Hematopoietic multipotent progenitor cell treated with erythropoietin and hydrocortisone succinate and interleukin-3 and kit ligand, for 17 days (in vitro differentiated cells): ENCODE measurements at regions not wholly inside any gene's neighbourhood (a gene's known extent, or its start where the extent isn't known, plus 50 kb on each side); places are given as distances from the start of the nearest gene placed in this dataset.
"Not testable (repeated sequence)": the region's sequence is repeated elsewhere in the genome, so short reads cannot be mapped to it uniquely, and the experiment has no call there.

Source experiments
- DNase-seq: peaks from one replicate; pipeline ENCODE4 v3.0.0-alpha.2; 2015; ENCODE audit warnings: low spot score

DNA sequence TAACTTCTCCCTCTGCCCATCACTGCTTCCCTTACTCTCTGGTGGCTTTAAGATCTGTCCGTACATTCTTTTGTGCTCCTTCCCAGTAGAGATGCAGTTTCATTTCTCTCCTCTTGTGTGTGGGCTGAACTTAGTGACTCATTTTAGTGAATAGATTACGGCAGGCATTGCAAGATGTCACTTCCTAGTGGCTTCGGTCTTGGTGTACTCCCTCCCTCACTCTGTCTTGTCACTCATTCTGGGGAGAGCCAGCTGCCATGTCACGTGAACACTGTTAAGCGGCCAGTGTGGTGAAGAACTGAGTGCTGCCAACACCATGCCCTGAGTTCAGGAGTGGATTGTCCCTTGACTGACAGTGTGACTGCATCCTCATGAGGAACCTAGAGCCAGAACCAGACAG is 115.9 kb downstream of the OTOR start:
- no peak for DNase-seq

DNA sequence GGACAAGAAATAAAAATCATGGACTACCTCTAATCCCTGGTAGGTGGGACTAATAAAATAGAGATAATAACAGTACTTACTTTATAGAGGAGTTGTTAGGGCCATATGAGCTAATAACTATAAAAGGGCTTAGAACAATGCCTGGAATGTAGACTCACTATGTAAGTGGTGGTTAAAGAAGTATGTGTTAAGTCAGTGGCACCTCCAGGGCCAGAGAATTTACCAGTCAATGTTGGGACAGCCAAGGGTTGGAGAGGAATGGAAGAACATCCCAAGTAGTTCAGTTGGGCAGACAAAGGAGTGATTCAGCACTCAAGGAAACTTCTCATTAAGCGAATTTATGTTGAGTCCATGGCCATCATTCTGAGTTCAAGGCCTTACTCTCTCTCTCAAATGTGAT is 116.8 kb downstream of the OTOR start:
- no peak for DNase-seq

DNA sequence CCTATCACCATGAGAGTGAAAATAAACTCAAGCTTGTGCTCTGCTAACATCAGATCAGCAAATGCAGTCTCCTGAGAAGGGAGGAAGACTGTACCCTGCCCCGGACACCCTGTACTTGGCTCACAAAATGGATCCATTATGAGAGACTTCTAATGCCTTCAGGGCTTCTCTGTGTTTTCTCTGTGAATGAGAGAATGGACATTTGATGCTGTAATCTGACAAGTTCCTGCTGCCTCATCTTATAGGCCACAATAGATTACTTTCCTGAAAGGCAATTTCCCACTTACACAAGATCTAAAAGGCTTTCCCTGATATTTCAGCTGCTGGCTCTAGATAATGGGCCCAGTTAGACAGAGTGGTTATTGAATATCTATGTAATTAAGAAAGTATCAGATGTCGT is 117.2 kb downstream of the OTOR start:
- DNase-seq = no peak

DNA sequence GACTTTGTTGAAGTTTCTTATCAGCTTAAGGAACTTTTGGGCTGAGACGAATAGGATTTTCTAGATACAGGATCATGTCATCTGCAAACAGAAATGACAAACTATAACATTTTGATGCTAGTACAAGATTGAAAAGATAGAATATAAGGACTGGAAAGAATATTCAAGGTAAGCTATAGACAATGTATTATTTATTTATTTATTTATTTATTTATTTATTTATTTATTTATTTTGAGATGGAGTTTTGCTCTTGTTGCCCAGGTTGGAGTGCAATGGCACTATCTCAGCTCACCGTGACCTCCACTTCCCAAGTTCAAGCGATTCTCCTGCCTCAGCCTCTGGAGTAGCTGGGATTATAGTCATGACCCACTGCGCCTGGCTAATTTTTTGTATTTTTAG is 125.0 kb downstream of the OTOR start:
- DNase-seq = not testable (repeated sequence)

DNA sequence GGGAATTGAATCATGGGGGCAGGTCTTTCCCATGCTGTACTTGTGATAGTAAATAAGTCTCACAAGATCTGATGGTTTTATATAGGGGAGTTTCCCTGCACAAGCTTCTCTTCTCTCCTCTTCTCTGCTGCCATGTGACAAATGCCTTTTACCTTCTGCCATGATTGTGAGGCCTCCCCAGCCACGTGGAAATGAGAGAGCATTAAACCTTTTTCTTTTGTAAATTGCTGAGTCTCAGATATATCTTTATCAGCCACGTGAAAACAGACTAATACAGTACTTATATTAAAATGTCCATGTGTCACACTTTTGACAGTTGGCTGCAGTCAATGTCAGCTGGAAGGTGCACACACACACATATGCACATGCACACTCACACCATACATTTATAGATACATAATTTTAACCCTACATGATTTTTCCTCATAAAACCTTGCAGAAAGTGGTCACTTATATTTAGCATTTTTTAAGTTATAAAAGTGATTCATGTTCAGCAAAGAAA is 128.9 kb downstream of the OTOR start:
- no peak for DNase-seq

DNA sequence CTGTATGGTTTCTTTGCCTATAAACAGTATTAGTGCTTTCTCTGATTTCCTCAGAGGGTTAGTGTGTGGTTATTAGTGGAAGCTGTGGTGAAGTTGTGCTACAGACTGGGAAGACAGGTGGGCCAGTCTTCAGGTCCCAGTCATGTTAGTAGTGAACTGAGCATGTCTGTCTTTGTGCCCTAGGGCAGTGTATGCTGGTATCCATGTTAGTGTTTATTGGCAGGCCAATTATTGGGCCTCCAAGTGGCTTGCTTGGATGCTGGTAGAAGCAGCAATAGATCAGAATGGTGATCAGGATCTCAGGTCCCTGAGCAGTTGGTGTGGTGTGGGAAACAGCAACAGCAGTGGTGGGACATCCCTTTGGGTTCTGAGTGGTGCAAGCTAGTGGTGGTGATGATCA is 137.6 kb downstream of the OTOR start:
- no peak for DNase-seq

DNA sequence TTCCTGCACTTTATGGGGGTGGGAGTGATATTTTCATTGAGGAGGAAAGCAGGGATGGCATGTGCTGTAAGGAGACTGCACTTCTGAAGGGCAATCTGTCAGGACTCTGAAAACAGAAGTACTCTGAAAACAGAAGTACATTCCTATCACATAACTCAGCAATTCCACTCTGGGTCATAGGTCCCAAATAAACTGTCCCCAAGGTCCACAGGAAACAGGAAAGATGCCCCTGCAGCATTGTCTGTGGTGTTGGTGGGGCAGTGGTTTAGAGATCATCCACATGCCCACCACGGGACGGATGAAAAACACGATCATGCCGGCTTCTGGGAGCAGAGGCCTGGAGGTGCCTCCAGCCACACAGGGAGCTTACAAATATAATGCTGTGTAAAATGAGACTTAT is 150.3 kb downstream of the OTOR start:
- no peak for DNase-seq

DNA sequence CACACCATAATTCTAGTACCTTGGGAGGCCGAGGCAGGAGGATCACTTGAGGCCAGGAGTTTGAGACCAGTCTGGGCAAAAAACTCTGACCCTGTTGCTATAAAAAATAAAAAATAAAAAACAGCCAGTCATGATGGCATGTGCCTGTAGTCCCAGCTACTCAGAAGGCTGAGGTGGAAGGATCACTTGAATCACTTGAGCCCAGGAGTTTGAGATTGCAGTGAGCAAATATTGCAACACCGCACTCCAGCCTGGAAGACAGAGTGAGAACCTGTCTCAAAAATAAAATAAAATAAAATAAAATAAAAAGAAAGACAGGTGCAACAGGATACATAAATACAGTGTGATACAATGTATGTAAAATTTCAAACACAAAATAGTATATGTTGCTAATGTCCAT is 154.5 kb downstream of the OTOR start:
- DNase-seq = no peak

DNA sequence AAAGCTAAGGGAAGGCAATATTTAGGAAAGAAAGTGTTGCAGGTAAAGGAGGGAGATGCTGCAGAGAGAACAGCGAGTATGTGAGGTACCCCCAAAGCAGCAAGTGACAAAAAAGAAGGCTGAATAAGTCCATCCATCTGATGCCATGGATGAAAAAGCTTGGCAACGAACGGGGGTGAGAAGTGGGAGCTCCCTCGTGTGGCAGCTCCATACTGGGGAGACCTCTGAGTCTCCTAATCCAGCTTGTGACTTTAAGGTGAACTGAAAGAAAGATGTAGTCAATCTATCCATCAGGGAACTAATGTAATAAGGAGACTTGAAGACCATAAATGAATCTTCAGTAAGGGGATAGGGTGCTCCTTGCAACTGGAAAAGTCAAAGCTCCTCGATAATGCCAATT is 156.6 kb downstream of the OTOR start:
- DNase-seq = no peak

DNA sequence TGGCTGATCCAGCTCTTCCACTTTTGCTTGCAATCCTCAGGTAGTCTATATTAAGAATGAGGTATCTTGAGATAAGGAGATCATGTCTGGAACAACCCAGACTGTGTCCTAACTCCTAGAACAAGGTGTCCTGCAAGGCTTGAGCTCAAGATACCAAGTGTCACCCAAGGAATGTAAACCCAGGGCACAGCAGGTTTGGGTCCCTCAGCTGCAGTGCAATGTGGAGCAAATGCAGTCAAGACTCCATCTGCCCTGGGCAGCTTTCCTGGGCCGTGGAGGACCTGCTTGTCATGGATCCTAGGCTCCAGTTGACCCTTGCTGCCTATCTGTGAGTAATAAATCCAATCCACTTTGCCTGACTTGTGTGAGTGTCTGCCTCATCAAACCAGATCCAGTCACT is 166.1 kb downstream of the OTOR start:
- DNase-seq = no peak

DNA sequence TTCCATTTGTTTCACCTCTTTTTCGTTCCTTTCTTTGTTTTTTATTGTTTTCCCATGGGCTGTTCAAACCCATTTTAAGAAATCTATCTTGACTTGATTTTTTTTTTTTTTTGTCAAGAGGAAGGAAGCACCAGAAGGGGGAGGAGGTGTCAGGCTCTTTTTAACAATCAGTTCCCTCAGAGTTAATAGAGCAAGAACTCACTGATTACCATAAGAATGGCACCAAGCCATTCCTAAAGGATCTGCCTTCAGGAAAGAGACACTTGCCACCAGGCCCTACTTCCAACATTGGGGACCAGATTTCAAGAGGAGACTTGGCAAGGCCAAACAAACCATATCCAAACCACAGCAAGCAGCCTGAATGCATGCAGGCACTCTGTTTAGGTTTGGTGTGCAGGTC is 168.0 kb downstream of the OTOR start:
- no peak for DNase-seq

DNA sequence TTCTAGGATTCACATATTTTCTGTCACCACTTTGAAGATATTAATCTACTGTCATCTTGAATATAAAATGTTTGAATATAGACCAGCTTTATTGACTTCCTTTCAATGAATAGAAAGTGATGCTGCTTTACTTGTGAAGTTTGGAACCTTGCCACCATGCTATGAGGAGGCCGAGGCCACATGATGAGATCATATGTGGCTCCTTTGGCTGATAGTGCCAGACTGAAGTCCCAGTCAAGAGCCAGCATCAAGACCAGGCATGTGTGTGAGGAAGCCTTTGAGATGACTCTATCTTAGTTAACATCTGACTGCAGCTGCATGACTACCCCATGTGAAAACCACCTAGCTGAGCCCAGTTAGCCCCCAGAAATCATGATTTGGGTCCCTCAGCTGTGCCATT is 169.5 kb downstream of the OTOR start:
- no peak for DNase-seq

DNA sequence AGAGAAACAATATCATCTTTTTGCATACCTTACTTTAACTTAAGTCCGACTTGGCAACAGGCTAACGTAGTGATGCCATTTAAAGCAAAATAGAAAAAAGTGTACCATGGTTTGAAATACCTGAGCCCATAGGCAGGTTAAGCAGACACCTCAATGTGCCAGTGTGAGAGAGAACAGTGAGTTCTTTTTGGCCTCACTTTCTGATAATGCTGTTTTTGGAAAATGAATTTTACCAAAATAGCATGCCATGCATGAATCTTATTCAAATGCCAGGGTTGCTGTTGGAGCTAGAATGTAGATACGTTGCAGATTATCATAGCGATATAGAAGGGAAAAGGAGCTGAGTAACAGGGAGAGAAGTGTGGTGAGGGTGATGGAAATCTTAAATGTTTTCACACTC is 170.2 kb downstream of the OTOR start:
- no peak for DNase-seq

DNA sequence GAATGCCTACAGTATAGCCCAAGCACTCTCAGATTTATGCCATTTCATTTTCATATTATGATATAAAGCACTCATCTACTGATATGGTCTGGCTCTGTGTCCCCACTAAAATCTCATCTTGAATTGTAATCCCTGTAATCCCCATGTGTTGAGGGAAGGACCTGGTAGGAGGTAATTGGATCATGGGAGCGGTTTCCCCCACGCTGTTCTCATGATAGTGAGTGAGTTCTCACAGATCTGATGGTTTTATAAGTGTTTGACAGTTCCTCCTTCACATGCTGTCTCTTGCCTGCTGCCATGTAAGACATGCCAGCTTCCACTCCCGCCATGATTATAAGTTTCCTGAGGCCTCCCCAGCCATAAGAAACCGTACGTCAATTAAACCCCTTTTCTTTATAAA is 171.7 kb downstream of the OTOR start:
- DNase-seq = no peak

DNA sequence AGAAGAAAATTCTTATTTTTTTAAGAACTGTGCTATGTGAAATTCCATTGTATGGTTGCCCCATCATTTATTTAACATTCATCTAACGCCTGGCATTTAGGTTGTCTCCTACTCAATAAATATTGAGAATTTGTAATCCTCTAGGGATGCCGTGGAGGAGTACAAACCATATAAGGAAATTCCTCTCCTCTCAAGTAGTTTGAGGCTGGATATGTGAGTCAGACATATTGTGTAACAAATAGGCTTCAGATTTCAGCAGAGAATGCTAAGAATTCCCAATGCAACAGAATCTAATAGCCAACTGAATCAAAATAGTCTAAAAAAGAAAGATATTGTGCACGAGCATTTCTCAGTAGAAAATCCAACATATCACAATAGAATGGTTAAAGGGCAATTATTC is 174.7 kb downstream of the OTOR start:
- DNase-seq = no peak

DNA sequence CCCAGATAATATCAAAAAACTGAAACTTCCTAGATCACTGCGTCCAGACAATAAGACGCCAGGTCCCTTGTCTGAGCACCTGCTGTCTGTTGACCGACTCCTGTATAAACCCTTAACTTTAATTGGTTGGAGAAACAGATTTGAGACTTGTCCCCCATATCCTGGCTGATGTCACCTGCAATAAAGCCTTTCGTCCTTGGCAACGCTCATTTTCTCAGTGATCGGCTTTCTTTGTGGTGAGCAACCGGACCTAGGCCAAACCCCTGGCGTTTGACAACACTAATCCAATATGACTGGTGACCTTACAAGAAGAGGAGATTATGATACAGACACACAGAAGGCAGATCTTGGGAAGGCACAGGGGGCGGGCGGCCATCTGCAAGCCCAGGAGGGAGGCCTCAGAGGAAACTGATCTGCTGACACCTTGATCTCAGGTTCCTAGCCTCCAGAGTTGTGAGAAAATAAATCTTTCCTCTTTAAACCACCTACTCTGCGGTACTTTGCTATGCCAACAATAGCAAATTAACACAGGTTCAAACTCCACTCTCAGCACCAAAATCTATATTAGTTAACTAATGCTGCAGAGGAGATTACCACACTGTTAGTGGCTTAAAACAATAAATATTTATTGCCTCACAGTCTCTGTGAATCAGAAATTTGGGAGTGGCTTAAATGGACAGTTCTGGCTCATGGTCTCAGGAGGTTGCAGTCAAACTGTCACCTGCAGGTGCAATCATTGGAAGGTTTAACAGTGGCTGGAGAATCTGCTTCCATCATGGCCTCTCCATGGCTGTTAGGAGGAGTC is 178.7 kb downstream of the OTOR start:
- no peak for DNase-seq

DNA sequence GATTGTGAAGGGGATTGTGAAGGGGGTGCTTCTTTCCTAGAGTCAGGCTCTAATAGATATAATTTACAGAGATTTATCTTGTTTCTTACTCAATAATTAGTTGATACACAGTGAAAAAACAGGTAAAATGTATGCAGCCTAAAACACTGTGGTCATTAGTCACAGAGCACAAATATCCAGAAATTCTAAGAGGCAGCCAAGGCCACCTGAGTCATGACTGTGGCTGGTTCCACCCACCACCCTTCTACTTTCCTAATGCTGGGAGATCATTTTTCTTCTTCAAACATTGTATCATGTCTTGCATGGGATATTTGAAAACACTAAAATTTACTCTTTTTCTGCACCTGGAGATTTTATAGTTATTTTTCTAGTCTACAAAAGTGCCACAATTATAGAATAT is 181.6 kb downstream of the OTOR start:
- no peak for DNase-seq

DNA sequence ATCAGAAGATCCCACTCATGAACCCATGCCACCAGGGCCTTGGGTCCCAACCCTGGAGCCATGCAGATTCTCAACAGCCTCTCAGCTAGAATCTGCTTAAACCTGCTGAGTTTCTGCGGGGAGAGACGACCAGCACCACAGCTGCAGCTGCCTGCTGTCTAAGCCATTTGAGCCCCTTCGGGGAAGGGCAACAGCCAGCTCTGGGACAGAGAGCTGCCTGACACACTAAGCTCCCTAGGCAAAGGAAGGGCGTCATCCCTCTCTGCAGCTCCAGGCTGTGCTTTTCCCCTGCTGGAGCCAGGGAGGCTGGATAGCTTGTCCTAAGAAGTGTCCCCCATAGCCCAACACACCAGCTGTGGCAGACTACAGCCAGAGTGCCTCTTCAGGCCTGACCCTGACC is 182.5 kb downstream of the OTOR start:
- no peak for DNase-seq

DNA sequence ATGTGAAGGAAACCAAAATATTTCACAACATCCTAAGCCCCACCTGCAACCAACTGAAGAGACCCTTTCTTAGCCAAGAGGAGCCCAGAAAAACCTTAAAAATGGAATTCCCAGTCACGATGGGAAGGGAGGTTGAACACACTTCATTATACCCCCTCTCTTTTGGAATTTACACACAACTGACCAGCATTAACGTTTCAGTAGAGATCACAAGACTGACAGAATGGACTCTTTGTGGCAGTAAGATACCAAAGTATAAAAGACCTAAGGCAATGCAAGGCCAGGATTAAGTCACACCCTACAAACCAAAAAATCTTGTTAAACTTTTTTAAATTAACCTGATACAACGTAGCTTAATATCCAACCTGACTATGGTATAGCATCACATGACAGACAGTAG is 190.9 kb downstream of the OTOR start:
- DNase-seq = no peak

DNA sequence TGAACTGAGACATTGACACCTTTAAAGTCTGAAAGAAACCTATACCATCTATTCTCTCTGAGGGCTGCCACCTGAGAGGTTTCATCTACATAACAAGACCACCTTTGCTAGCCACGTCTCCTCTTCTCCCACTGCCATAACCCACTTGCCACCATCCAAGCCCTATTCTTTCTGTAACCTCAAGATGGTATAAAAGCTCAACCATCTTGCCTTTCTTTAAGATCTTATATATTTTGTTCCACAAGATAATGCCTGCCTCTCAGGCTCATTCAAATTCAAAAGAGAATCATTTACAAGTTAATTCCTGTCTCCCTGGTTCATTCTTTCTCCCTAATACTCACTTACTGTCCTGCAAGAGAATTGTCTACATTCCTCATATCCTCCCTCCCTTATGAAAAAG is 192.5 kb downstream of the OTOR start:
- DNase-seq = no peak

DNA sequence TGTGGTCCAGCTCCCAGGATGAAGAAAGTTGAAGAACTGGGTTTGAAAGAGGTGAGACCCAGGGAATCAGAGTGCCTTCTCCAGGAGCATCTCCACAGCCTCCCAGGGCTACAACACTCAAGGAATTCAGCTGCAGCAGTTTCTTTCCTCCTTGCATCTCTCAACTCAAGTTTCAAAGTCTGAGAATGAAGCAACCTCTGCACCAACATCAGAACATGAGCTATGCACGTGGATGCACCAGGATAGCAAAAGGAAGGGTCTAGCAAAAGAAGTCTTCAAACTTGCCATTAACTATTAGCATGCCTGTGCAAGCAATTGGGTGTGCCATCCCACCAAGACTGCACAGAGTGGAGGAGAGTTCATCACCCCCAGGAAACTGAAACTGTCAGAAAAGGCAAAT is 193.9 kb downstream of the OTOR start:
- DNase-seq = no peak

DNA sequence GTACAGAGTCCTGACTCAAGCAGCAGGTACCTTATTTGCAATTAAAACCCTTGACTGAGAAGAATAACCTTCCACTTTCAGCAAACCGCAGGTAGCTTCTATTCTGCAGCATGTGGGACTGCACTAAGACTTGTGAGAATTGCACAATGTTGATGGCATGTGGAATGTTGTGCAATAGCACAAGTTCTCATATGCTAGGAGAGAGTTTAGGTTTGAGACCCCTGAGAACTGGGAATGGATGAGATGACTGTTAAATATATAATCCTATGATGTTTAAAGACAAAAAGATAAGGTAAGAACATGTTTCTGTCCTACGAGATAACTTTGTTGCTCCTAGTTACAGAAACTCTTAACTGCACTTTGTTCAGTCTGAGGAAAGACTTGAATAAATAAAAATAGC is 194.6 kb downstream of the OTOR start:
- DNase-seq = no peak

DNA sequence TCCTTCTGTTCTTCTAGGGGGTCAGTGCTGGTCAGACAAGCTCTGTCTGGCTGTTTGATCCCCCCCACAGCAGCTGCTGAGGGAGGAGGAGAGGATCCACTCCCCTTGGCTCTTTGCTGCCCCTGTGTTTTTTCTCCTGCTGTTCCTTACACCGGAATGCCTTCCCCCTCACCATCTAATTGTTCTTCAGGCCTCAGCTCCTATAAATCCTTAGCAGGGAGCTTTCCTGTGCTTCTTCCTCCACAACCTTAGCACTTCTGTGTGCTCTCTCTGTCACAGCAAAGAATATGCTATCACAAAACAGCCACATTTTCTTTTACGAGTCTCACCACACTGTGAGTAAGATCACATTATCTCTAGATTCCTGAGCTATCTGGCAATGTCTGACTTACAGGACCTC is 196.6 kb downstream of the OTOR start:
- DNase-seq = no peak

DNA sequence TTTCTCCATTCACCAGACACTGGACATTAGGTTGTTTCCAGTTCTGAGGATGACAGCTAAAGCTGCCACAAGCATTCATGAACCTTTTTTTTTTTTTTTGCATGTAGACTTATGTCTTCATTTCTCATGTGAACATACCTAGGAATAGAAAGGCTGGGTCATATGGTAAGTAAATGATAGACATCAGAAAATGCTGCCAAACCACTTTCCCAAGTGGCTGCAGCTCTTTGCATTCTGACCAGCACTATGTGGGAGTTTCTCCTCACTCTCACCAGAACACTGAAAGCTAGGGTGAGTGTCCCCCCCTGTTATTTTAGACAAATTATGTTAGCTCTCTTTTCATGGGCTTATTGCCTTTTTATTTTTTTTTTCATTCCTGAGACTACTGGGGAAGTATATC is 197.5 kb downstream of the OTOR start:
- DNase-seq = no peak
